D721Med (cell line): ENCODE measurements at regions not wholly inside any gene's neighbourhood (a gene's known extent, or its start where the extent isn't known, plus 50 kb on each side); places are given as distances from the start of the nearest gene placed in this dataset.

ENCODE experiments used
- DNase-seq: peaks from one replicate; pipeline ENCODE4 v3.0.0; 2011; ENCODE audit warnings: low spot score; ENCODE audit not compliant: insufficient read length
- FAIRE-seq: peaks from 2 replicates; lab custom pipeline; 2011; peaks lifted over from hg19 to GRCh38; lab: Jason Lieb, UNC
- TF ChIP-seq, protein P1 (sequence below): IDR thresholded peaks from 2 replicates; pipeline ENCODE4 v1.5.1; 2012; ENCODE audit warnings: mild to moderate bottlenecking, control low read depth; ENCODE audit not compliant: insufficient read depth; ENCODE audit errors: missing control alignments

DNA sequence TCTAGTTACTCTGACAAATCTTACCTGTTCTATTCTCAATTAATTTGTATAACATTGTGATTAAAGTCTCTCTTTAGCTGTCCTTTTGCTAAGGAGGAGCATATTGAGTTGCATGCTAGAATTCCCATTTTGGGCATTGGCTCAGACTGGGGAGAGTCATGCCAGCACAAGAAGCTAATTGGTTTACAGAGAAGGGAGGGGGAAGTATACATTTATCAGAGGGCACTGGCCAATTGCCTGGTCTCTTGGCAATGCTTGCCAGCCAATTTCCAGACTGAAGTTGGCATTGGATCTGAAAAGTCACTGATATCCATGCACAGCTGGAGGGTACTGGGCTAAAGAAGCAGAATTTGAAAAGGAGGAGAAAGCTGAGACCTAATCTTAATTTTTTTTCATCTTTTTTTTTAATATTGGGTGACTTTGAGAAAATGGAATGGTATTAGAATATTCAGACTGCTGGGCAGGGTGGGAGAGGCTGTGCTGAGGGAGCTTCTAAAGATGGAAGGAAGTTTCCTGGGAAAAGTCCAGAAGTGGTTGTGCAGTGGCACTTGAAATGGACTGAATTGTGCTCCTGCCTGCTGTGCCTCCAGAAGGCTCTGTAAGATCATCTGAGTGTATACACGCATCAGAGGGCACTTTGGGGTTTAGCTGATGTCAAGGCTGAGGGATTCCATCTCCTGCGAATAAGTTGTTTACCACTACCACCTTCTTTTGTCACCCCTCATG lies 365.2 kb upstream of the DPH6 start:
- DNase-seq = no peak
- TF ChIP-seq, protein P1, sequence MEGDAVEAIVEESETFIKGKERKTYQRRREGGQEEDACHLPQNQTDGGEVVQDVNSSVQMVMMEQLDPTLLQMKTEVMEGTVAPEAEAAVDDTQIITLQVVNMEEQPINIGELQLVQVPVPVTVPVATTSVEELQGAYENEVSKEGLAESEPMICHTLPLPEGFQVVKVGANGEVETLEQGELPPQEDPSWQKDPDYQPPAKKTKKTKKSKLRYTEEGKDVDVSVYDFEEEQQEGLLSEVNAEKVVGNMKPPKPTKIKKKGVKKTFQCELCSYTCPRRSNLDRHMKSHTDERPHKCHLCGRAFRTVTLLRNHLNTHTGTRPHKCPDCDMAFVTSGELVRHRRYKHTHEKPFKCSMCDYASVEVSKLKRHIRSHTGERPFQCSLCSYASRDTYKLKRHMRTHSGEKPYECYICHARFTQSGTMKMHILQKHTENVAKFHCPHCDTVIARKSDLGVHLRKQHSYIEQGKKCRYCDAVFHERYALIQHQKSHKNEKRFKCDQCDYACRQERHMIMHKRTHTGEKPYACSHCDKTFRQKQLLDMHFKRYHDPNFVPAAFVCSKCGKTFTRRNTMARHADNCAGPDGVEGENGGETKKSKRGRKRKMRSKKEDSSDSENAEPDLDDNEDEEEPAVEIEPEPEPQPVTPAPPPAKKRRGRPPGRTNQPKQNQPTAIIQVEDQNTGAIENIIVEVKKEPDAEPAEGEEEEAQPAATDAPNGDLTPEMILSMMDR = no peak
- no peak for FAIRE-seq

DNA sequence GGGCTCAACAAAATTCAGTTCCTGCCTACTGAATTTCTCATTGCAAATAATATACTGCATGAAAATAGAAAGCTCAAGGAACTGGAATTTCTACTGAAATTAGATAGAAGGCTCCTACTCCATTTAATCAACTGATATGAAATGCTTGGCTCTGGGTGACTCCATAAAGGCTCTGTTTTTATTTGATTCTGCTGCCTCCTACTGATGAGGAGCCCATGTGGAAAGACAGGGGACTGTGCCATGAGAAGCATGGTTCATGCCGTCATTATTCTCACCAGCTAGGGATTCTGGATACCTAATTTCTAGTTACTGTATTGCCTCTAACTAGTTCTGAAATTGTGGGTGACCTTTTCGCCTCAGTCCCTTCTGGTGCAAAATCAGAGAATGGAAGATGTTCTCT lies 366.2 kb upstream of the DPH6 start:
- DNase-seq = no peak
- no peak for FAIRE-seq
- TF ChIP-seq, protein P1 = no peak

DNA sequence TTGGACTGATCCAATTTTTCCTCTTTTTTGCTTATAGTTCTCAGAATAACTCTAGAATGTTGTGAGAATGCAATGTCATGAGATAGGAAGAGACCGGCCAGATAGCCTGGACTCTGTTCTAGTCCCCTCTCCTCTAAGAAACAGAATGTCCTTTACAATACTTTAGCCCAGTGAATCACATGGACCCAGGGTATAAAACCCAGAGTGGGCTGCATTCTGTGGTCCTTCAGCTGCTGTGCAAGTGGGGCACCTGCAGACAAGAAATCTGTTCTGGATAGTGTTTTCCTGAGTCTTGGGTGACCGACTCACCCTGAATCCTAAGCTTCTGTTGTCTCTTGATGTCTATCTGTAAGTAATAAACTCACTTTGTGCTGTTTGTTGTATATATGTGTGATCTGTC lies 368.6 kb upstream of the DPH6 start:
- DNase-seq = no peak
- no peak for FAIRE-seq
- TF ChIP-seq, protein P1 = no peak

DNA sequence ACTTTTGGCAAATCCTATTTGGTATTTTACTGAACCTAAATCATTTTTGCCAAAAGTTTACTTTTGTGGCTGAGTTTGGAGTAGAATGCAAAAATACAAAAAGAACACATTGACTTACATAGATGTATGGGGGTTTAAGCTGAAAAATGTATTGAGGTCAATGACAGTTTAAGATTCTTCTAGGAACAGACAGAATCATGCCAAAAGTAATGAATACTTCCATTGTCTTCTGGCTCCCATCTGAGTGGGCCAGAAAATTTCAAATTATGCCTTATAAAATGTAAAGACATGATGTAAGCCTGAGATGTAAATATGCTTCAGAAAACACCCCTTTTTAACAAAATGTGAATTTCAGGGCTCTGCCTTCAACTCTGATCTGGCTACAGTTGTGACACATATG lies 375.1 kb upstream of the DPH6 start:
- FAIRE-seq (no peak), DNase-seq (no peak)
- TF ChIP-seq, protein P1 = no peak

DNA sequence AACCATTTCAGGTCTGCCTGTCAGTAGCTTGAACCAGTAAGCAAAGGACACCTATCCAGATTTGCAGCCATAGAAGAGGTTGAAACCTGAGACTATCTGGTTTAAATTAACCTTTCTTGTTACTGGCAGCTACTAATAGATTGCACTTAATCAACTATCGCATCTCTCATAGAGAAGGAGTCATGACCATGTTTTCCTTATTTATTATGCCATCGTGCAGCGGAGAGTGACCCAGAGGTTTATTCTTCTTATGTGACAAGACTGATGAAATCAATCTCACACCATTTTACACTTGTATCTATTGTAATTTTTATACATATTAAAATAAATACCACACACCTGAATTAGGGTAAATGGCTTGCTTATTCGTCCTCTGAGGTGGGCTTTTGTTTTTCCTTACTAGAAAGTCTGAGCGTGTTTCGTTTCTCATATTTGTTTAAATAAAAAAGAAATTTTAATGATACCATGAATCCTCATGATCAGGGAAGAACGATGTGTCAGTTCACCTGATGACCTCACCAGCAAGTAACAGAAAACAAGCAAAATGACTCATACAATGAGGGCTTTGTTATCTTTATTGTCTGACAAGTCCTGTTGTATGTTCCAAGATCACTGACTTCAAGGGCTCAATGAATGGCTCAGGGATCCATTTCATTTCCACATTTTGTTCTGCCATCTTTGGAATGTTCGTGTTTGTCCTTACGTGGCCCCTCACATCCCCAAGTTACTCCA lies 379.5 kb upstream of the DPH6 start:
- no peak for DNase-seq
- FAIRE-seq = no peak
- TF ChIP-seq, protein P1 = no peak

DNA sequence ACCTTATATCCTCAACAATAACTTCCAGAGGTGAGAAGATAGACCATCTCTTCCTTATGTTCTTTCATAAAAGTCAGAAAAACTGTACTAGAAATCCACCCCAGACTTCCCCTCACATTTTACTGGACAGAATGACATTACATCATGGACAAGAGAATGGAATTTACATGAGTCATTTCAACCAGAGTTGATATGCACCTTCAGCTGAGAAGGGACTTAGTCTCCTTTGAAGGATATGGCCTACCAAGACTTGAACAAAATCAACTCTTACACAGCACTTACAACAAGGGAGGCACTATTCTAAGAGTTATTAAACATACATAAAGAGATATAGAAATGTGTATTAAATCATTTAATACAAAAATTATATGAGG lies 380.0 kb upstream of the DPH6 start:
- DNase-seq (no peak), FAIRE-seq (no peak)
- TF ChIP-seq, protein P1 = no peak

DNA sequence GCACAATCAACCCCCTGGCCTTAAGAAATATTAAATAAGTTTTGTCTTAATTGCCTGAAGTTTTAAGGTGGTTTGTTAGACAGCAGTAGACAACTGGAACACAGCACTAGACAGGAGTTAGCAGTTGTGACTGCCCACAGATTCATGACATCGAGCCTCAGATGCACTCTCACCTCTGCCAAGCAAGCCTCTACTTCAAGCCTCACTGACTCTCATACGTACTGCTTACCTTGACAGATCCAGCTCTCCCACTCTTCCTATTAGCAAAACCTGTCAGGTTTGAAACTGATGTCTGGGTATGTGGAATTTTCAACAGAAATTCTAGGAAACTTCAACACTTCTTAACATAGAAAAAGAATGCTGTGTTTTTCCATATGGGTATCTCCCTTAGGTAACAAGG lies 382.9 kb upstream of the DPH6 start:
- no peak for DNase-seq
- TF ChIP-seq, protein P1 = no peak
- FAIRE-seq = no peak
